ENCODE measurements at regions not wholly inside any gene's neighbourhood (a gene's known extent, or its start where the extent isn't known, plus 50 kb on each side); places are given as distances from the start of the nearest gene placed in this dataset.

DNA sequence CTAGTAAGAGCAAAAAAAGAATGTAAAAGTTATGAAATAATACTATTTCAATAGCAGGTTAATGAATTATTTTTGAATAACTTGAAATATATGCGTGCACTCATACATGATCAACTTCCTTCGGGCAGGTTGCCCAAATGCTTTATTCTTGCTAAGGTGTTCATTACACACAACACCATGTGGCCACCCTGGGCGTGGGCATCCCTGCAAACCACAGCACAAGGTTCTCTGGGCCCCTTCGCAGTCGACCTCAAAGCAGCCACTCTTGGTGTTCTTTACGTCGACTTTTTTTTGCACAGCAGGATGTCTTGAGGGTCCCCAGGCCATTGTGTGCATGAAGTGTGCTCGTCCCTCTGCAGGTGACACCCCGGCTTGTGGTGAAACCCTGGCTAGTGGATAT is 300.7 kb upstream of the PITRM1 start:
- no peak overlapping the region for H3K4me3 ChIP-seq (ENCODE audit: low read length)

GRCh38 chr10:3472287-3473051 is 299.9 kb upstream of the PITRM1 start:
- Histone ChIP-seq H3K9me3 (ENCODE audit: low read depth, low read length) (no peaks in the 10 kb centered on the region), H3K4me1 (ENCODE audit: insufficient read depth, low read length) (peaks cover 59% of the 10 kb centered on the region), H3K4me3 (ENCODE audit: low read length) (peak overlapping the region; percentile 20), H3K27me3 (ENCODE audit: insufficient read depth, low read length) (no peaks in the 10 kb centered on the region)

More for the DNA sequence above, 300.7 kb upstream of the PITRM1 start:
- Histone ChIP-seq H3K4me1 (ENCODE audit: insufficient read depth, low read length) (peaks cover 56% of the 10 kb centered on the region), H3K9me3 (ENCODE audit: low read depth, low read length) (no peaks in the 10 kb centered on the region), H3K27me3 (ENCODE audit: insufficient read depth, low read length) (no peaks in the 10 kb centered on the region)

- no peaks in the 10 kb centered on the region for H3K9me3 ChIP-seq (ENCODE audit: low read depth, low read length)
- H3K4me1 ChIP-seq (ENCODE audit: insufficient read depth, low read length) = peaks cover 65% of the 10 kb centered on the region
- H3K27me3 ChIP-seq (ENCODE audit: insufficient read depth, low read length) = no peaks in the 10 kb centered on the region
- no peak overlapping the region for H3K4me3 ChIP-seq (ENCODE audit: low read length)
Measured at GRCh38 chr10:3471927-3472286, 299.3 kb upstream of the PITRM1 start.

DNA sequence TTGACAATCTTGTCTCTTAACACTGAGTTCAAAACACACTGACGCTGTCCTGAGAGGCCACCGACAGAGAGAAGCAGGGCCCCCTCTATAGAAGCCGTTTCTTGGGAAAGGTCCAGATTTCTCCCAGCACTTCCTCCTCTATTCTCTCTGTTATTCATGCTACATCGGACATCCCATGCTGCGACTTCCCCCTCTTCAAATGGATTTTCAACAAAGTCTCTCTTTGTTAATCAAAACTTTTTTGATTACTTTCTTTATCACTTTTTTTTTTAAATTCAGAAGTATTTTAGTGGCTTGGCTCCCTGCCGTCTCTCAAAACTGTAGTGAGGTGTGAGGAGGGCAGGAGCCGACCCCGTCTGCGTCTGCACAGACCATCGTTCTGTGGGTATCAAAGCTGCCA is 298.9 kb upstream of the PITRM1 start:
- Histone ChIP-seq H3K4me3 (ENCODE audit: low read length) (no peak overlapping the region), H3K4me1 (ENCODE audit: insufficient read depth, low read length) (peaks cover 67% of the 10 kb centered on the region), H3K9me3 (ENCODE audit: low read depth, low read length) (no peaks in the 10 kb centered on the region), H3K27me3 (ENCODE audit: insufficient read depth, low read length) (no peaks in the 10 kb centered on the region)

- no peaks in the 10 kb centered on the region for H3K9me3 ChIP-seq (ENCODE audit: low read depth, low read length)
- no peaks in the 10 kb centered on the region for H3K27me3 ChIP-seq (ENCODE audit: insufficient read depth, low read length)
- peaks cover 77% of the 10 kb centered on the region for H3K4me1 ChIP-seq (ENCODE audit: insufficient read depth, low read length)
- no peak overlapping the region for H3K4me3 ChIP-seq (ENCODE audit: low read length)
Measured at GRCh38 chr10:3470191-3470590, 297.6 kb upstream of the PITRM1 start.

- no peaks in the 10 kb centered on the region for H3K27me3 ChIP-seq (ENCODE audit: insufficient read depth, low read length)
- no peak overlapping the region for H3K4me3 ChIP-seq (ENCODE audit: low read length)
- H3K9me3 ChIP-seq (ENCODE audit: low read depth, low read length) = no peaks in the 10 kb centered on the region
- H3K4me1 ChIP-seq (ENCODE audit: insufficient read depth, low read length) = peaks cover 83% of the 10 kb centered on the region
Measured at GRCh38 chr10:3469639-3470020, 297.0 kb upstream of the PITRM1 start.

- H3K4me3 ChIP-seq (ENCODE audit: low read length) = no peak overlapping the region
- peaks cover 83% of the 10 kb centered on the region for H3K4me1 ChIP-seq (ENCODE audit: insufficient read depth, low read length)
- no peaks in the 10 kb centered on the region for H3K9me3 ChIP-seq (ENCODE audit: low read depth, low read length)
- no peaks in the 10 kb centered on the region for H3K27me3 ChIP-seq (ENCODE audit: insufficient read depth, low read length)
Measured at GRCh38 chr10:3468919-3469638, 296.5 kb upstream of the PITRM1 start.

DNA sequence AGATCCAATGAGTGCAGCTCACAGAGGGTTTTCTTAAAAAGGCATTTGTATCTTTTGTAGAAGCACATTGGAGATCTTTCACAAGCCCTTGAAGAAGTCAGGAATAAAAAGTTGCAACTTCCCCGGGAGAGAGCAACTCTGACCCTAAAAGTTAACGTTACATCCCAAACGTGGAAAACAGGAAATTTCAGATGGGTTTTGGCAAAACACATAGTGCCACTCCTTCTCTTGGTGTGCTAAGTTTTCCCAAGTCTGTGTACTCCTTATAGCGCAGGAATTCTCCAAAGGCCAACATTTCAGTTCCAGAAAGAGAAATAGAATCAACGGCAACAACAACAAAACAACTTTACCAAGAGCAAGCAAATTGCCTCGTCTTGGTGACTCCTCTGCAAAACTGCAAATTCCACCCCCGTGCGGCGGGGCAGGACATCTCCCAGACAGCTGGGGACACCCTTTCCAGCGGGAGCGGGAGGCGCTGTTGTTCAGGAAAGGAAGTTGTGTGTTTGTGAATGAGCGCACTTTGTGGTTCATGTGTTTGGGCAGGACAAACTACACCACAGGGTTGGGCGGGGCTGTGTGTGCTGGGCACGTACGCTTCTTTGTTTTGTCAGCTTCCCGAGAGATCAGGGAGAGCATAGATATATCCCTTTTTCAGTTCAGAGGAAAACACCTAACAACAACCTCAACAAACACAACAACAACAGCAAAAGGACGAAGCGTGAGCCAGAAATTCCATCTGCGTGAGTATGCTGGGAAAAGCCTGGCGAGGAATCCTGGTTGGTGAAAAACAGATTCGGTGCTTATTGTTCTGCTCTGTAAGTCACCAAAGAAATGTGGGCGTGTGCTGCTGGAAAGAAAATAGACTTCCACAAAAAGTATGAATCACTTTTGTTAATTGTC is 294.7 kb upstream of the PITRM1 start:
- Histone ChIP-seq H3K27me3 (ENCODE audit: insufficient read depth, low read length) (no peaks in the 10 kb centered on the region), H3K4me3 (ENCODE audit: low read length) (peak overlapping the region; percentile 17), H3K4me1 (ENCODE audit: insufficient read depth, low read length) (peaks cover 72% of the 10 kb centered on the region), H3K9me3 (ENCODE audit: low read depth, low read length) (no peaks in the 10 kb centered on the region)

DNA sequence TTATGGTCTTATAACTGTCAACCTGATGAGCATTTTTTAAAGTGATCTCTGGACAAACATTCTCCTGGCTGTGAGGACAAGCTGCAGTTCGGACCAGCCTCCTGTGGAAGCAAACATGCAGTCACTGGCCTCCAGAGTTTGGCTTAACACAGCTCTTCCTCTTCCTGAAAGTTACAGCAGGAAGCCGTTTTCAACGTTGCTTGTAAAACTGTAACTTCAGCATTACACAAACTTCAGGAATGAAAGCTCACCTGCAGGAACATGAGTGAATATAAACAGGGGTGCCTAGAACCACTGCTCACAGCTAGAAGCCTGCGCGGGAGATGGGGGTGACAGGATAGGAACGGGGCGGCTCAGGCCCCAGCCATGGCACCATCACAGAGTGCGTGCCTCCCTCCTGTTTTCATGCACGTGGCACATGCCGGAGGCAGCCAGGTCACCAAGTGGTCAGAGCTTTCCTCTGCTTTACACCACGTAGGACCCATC is 292.9 kb upstream of the PITRM1 start:
- H3K9me3 ChIP-seq (ENCODE audit: low read depth, low read length) = no peaks in the 10 kb centered on the region
- H3K4me3 ChIP-seq (ENCODE audit: low read length) = no peak overlapping the region
- H3K4me1 ChIP-seq (ENCODE audit: insufficient read depth, low read length) = peaks cover 54% of the 10 kb centered on the region
- no peaks in the 10 kb centered on the region for H3K27me3 ChIP-seq (ENCODE audit: insufficient read depth, low read length)

GRCh38 chr10:3464760-3465405 is 292.3 kb upstream of the PITRM1 start:
- H3K4me3 ChIP-seq (ENCODE audit: low read length) = no peak overlapping the region
- H3K9me3 ChIP-seq (ENCODE audit: low read depth, low read length) = no peaks in the 10 kb centered on the region
- no peaks in the 10 kb centered on the region for H3K27me3 ChIP-seq (ENCODE audit: insufficient read depth, low read length)
- H3K4me1 ChIP-seq (ENCODE audit: insufficient read depth, low read length) = peaks cover 48% of the 10 kb centered on the region

- Histone ChIP-seq H3K27me3 (ENCODE audit: insufficient read depth, low read length) (no peaks in the 10 kb centered on the region), H3K9me3 (ENCODE audit: low read depth, low read length) (no peaks in the 10 kb centered on the region), H3K4me3 (ENCODE audit: low read length) (no peak overlapping the region), H3K4me1 (ENCODE audit: insufficient read depth, low read length) (peaks cover 16% of the 10 kb centered on the region)
Measured at GRCh38 chr10:3460420-3461128, 288.0 kb upstream of the PITRM1 start.

GRCh38 chr10:3455385-3456334 is 283.1 kb upstream of the PITRM1 start:
- no peaks in the 10 kb centered on the region for H3K27me3 ChIP-seq (ENCODE audit: insufficient read depth, low read length)
- no peak overlapping the region for H3K4me3 ChIP-seq (ENCODE audit: low read length)
- H3K4me1 ChIP-seq (ENCODE audit: insufficient read depth, low read length) = peaks cover 12% of the 10 kb centered on the region
- no peaks in the 10 kb centered on the region for H3K9me3 ChIP-seq (ENCODE audit: low read depth, low read length)

GRCh38 chr10:3452683-3453361 is 280.2 kb upstream of the PITRM1 start:
- Histone ChIP-seq H3K4me3 (ENCODE audit: low read length) (no peak overlapping the region), H3K27me3 (ENCODE audit: insufficient read depth, low read length) (no peaks in the 10 kb centered on the region), H3K4me1 (ENCODE audit: insufficient read depth, low read length) (peaks cover 12% of the 10 kb centered on the region), H3K9me3 (ENCODE audit: low read depth, low read length) (no peaks in the 10 kb centered on the region)

Measured in mononuclear cell (primary cell).